Neutrophil (primary cell): ENCODE measurements at regions not wholly inside any gene's neighbourhood (a gene's known extent, or its start where the extent isn't known, plus 50 kb on each side); places are given as distances from the start of the nearest gene placed in this dataset.

Source experiments
- H3K27ac ChIP-seq: fragments of 200-600 bp; sonication (generic); 2 replicates; pipeline ENCODE4 v1.5.1; 2016; ENCODE audit warnings: mild to moderate bottlenecking, moderate library complexity
- H3K27me3 ChIP-seq: fragments of 200-600 bp; sonication (generic); 2 replicates; pipeline ENCODE4 v1.6.0; 2016; ENCODE audit warnings: mild to moderate bottlenecking
- H3K36me3 ChIP-seq: fragments of 200-600 bp; sonication (generic); 2 replicates; pipeline ENCODE4 v1.5.1; 2017
- H3K4me1 ChIP-seq, 2 experiments: fragments of 200-600 bp in 1 of 2; sonication (generic) in 1 of 2; 1 replicate in 1 of 2; 2 replicates in 1 of 2; pipeline versions ENCODE4 v1.5.1 to v1.6.1; 2013 to 2016; ENCODE audit warnings: low read depth in 1 of 2, low read length in 1 of 2, mild to moderate bottlenecking in 1 of 2, moderate library complexity in 1 of 2; ENCODE audit not compliant: control insufficient read depth in 1 of 2, insufficient read depth in 1 of 2
- H3K4me3 ChIP-seq, 2 experiments: fragments of 200-600 bp in 1 of 2; sonication (generic) in 1 of 2; 1 replicate in 1 of 2; 2 replicates in 1 of 2; pipeline ENCODE4 v1.5.1; 2013 to 2016; ENCODE audit warnings: low read depth in 1 of 2, low read length in 1 of 2, mild to moderate bottlenecking in 1 of 2, moderate library complexity in 1 of 2
- H3K9me3 ChIP-seq: fragments of 200-600 bp; sonication (generic); 2 replicates; pipeline ENCODE4 v1.5.1; 2016
- TF ChIP-seq, protein P1 (sequence below): fragments of 200-600 bp; sonication (generic); IDR thresholded peaks from 2 replicates; pipeline ENCODE4 v1.5.1; 2016; ENCODE audit warnings: antibody characterized with exemption

DNA sequence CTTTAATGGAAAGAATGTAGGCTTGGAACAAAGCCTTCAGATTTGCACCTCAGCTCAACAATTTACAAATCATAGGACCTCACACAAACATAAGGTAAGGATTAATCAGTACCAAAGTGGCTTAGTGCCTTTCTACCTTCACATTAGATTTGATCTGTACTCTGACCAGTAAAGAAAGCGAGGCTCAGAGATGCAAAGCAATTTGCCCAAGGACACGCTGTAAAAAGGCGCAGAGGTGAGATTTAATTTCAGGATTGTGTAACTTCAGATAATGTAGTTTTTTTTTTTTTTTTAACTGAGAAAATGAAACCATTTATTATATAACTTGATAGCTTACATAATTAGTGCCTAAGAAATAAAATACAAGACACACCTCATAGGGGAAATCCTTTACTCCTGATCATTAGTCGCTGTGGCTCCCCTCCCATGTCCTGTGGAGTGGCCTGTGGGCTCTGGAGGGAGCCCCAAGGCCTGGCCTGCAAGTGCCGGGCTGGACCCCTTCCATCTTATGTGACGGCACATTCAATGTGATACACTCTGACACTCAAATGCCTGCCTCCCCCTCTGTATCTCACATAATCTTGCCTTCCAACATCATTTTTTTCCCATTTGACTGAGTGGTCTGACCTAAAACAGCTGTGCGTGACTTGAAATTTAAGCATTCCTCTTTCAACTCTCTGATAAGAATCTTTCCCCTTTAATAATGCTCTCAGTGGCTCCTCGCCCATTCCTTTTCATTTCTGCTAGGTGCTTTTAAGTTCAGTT lies 426.5 kb upstream of the DAB1 start:
- Histone ChIP-seq H3K27ac (no peak overlapping the region), H3K4me3 (no peak overlapping the region), H3K36me3 (no peaks in the 10 kb centered on the region), H3K9me3 (no peaks in the 10 kb centered on the region), H3K4me1 (no peaks in the 10 kb centered on the region), H3K27me3 (no peaks in the 10 kb centered on the region)
- TF ChIP-seq, protein P1, sequence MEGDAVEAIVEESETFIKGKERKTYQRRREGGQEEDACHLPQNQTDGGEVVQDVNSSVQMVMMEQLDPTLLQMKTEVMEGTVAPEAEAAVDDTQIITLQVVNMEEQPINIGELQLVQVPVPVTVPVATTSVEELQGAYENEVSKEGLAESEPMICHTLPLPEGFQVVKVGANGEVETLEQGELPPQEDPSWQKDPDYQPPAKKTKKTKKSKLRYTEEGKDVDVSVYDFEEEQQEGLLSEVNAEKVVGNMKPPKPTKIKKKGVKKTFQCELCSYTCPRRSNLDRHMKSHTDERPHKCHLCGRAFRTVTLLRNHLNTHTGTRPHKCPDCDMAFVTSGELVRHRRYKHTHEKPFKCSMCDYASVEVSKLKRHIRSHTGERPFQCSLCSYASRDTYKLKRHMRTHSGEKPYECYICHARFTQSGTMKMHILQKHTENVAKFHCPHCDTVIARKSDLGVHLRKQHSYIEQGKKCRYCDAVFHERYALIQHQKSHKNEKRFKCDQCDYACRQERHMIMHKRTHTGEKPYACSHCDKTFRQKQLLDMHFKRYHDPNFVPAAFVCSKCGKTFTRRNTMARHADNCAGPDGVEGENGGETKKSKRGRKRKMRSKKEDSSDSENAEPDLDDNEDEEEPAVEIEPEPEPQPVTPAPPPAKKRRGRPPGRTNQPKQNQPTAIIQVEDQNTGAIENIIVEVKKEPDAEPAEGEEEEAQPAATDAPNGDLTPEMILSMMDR, result no peak

DNA sequence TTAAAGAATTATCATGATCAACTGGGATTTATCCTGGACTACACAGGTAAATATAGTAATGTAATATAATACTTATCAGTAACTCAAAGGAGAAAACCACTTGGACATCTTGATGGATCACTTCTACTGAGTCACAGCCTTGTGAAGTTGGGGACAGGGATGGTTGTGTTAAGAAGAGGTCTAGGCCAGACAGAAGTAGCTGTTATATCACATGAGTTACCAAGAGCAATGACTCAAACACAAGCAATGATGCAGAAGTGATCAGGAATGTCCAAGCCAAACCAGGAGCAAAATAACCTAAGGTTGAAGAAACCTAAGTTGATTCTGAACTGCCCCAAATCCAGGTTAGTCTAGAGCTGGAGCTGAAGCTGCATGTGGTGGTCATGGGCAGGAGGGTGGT lies 424.5 kb upstream of the DAB1 start:
- no peak overlapping the region for H3K27ac ChIP-seq
- TF ChIP-seq, protein P1, result no peak
- H3K36me3 ChIP-seq, result no peaks in the 10 kb centered on the region

DNA sequence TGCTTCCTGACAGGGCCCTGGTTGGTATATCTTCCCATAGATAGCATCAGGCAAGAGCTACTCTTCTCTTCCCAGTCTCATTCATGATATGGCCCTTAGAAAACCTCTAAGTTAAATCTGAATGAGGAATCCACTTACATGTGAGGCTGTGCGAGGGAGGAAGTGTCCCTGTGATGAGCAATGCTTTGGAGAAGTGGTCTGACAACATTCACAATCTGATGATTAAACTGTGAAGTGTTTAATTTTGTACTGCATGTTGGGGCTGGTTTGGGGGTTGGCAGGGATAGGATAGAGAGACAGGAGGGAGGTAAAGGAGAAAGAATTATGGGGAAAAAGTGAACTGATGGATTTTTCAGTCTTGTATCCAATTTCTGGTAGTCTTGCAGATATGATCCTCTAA lies 421.2 kb upstream of the DAB1 start:
- TF ChIP-seq, protein P1, result no peak

More for the DNA sequence above, 424.5 kb upstream of the DAB1 start:
- Histone ChIP-seq H3K4me3 (no peak overlapping the region), H3K9me3 (no peaks in the 10 kb centered on the region), H3K27me3 (no peaks in the 10 kb centered on the region), H3K4me1 (no peaks in the 10 kb centered on the region)

DNA sequence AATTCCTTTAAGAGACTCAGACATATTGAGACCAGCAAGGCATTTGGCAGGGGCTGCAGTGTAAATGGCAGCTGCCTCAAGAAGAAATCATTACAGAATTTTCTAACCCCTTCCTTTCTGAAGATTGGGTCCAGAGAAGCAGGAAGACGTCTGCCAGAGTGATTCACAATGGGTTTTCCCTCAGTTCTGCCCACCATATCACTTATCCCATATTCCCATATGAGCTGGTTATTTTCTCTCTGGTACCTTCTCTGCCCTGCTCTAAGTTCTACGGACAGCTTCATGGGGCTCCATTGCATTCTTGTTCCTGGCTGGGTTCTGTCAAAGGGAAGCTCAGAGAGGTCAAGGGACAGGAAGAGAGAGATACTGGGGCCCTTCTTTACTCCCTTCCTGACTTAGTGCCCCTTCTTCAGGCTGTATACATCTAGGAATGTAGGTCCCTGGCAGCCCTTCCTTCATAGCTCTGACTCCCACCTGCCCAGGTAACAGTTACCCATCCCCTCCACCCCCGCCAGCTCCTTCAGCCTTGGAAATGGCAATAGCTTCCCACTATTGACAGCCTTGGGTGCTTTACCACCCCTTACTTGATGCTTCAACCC lies 420.6 kb upstream of the DAB1 start:
- TF ChIP-seq, protein P1, result no peak
- Histone ChIP-seq H3K27me3 (no peaks in the 10 kb centered on the region), H3K4me3 (no peak overlapping the region), H3K27ac (no peak overlapping the region), H3K36me3 (no peaks in the 10 kb centered on the region), H3K9me3 (no peaks in the 10 kb centered on the region), H3K4me1 (no peaks in the 10 kb centered on the region)

More for the DNA sequence above, 421.2 kb upstream of the DAB1 start:
- Histone ChIP-seq H3K4me1 (no peaks in the 10 kb centered on the region), H3K27ac (no peak overlapping the region), H3K27me3 (no peaks in the 10 kb centered on the region), H3K36me3 (no peaks in the 10 kb centered on the region), H3K9me3 (no peaks in the 10 kb centered on the region), H3K4me3 (no peak overlapping the region)

DNA sequence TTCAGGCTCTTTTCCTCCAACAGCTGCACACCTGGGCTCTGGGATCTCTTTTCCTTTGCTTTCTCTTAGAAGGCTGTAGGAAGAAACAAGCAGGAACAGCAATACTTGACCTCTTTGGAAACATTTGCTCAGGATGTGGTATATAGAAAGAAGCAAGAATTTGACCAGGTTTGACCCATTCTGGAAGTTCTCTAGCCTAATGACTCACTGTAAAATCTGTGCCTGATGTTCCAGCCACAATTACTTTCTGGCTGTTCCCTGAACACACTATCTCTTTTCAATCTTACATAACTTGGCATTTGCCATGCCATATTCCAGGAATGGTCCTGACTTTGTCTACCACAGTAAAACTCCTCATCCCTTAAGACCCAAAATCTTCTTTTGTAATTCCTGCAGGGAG lies 419.9 kb upstream of the DAB1 start:
- Histone ChIP-seq H3K36me3 (no peaks in the 10 kb centered on the region), H3K4me1 (no peaks in the 10 kb centered on the region), H3K4me3 (no peak overlapping the region), H3K27me3 (no peaks in the 10 kb centered on the region), H3K9me3 (no peaks in the 10 kb centered on the region), H3K27ac (no peak overlapping the region)
- TF ChIP-seq, protein P1, result no peak
